ENCODE measurements at regions not wholly inside any gene's neighbourhood (a gene's known extent, or its start where the extent isn't known, plus 50 kb on each side); places are given as distances from the start of the nearest gene placed in this dataset.

- no peak for TF ChIP-seq YY1 (IDR thresholded peaks at IDR 0.05; ENCODE audit: insufficient read depth, insufficient read length)
- no peak for TF ChIP-seq ZNF274 (IDR thresholded peaks at IDR 0.05; ENCODE audit: low read depth, low read length)
Observed at GRCh38 chr17:36868777-36869176, 68.5 kb upstream of the LHX1 start.

Data from NT2/D1 (cell line).